Calu3 (cell line): ENCODE measurements at regions not wholly inside any gene's neighbourhood (a gene's known extent, or its start where the extent isn't known, plus 50 kb on each side); places are given as distances from the start of the nearest gene placed in this dataset.

Source experiments
- BruUV-seq: library from RNA; stranded (reverse); fragments of 400-500 nt; replicated peaks from 2 replicates; lab custom pipeline; 2021; lab: Mats Ljungman, UMichigan
- CTCF ChIA-PET: fragments of 300-600 bp; sonication (Branson Sonifier 250); formaldehyde crosslinking; loops from one replicate; lab custom pipeline; 2022; ENCODE audit warnings: antibody characterized with exemption; lab: Charles Lee
- DNase-seq: peaks from one replicate; pipeline ENCODE4 v3.0.0; 2022
- H3K27ac Mint-ChIP-seq: one replicate; pipeline ENCODE4 v1.8.0; 2022; ENCODE audit warnings: mixed read lengths; ENCODE audit not compliant: unreplicated experiment
- H3K27me3 Mint-ChIP-seq: one replicate; pipeline ENCODE4 v1.8.0; 2022; ENCODE audit warnings: mixed read lengths; ENCODE audit not compliant: unreplicated experiment
- H3K36me3 Mint-ChIP-seq: one replicate; pipeline ENCODE4 v1.8.0; 2022; ENCODE audit warnings: mild to moderate bottlenecking, moderate library complexity, mixed read lengths; ENCODE audit not compliant: insufficient read depth, unreplicated experiment
- H3K4me1 Mint-ChIP-seq: one replicate; pipeline ENCODE4 v1.8.0; 2022; ENCODE audit warnings: mild to moderate bottlenecking, low read depth, mixed read lengths; ENCODE audit not compliant: unreplicated experiment
- H3K4me3 Mint-ChIP-seq: one replicate; pipeline ENCODE4 v1.8.0; 2022; ENCODE audit warnings: mild to moderate bottlenecking, low read depth, moderate library complexity, mixed read lengths; ENCODE audit not compliant: unreplicated experiment
- H3K9me3 Mint-ChIP-seq: one replicate; pipeline ENCODE4 v1.8.0; 2022; ENCODE audit warnings: low read depth, mixed read lengths; ENCODE audit not compliant: unreplicated experiment
- CTCF ChIP-seq: fragments of 200-600 bp; IDR thresholded peaks from one replicate; pipeline ENCODE4 v1.8.0; 2022; ENCODE audit warnings: antibody characterized with exemption; ENCODE audit not compliant: unreplicated experiment
- intact Hi-C: fragments of 100-400 bp; cut with micrococcal nuclease; formaldehyde crosslinking; loops from one replicate; pipeline ENCODE4 v1.10.0; 2022; ENCODE audit not compliant: unreplicated experiment

GRCh38 chr3:18870642-18871041 is 277.7 kb upstream of the KCNH8 start:
- H3K36me3 Mint-ChIP-seq: no peaks in the 10 kb centered on the region
- BruUV-seq: no TSS peak
- no peak overlapping the region for H3K4me3 Mint-ChIP-seq
- H3K9me3 Mint-ChIP-seq: no peaks in the 10 kb centered on the region
- no peaks in the 10 kb centered on the region for H3K27me3 Mint-ChIP-seq
- no peak for DNase-seq
- H3K27ac Mint-ChIP-seq: no peak overlapping the region
- intact Hi-C loops: no loop called here
- CTCF ChIA-PET: no interaction called here
- no peak for TF ChIP-seq CTCF
- peaks cover 4% of the 10 kb centered on the region for H3K4me1 Mint-ChIP-seq

GRCh38 chr3:18870074-18870640 is 278.2 kb upstream of the KCNH8 start:
- no peak overlapping the region for H3K27ac Mint-ChIP-seq
- BruUV-seq: no TSS peak
- no peak overlapping the region for H3K4me3 Mint-ChIP-seq
- H3K27me3 Mint-ChIP-seq: no peaks in the 10 kb centered on the region
- no peaks in the 10 kb centered on the region for H3K36me3 Mint-ChIP-seq
- CTCF ChIA-PET: no interaction called here
- H3K4me1 Mint-ChIP-seq: peaks cover 7% of the 10 kb centered on the region
- no peak for DNase-seq
- intact Hi-C loops: no loop called here
- H3K9me3 Mint-ChIP-seq: no peaks in the 10 kb centered on the region
- no peak for TF ChIP-seq CTCF

GRCh38 chr3:18868911-18869689 is 279.2 kb upstream of the KCNH8 start:
- CTCF ChIA-PET: no interaction called here
- BruUV-seq: no TSS peak

GRCh38 chr3:18866899-18867298 is 281.4 kb upstream of the KCNH8 start:
- Mint-ChIP-seq H3K27me3 (no peaks in the 10 kb centered on the region), H3K4me3 (no peak overlapping the region)
- no TSS peak for BruUV-seq

More at GRCh38 chr3:18868911-18869689, 279.2 kb upstream of the KCNH8 start:
- H3K27ac Mint-ChIP-seq: no peak overlapping the region
- TF ChIP-seq CTCF: no peak
- H3K27me3 Mint-ChIP-seq: no peaks in the 10 kb centered on the region
- intact Hi-C loops: no loop called here
- no peak for DNase-seq
- H3K36me3 Mint-ChIP-seq: no peaks in the 10 kb centered on the region
- H3K4me1 Mint-ChIP-seq: peaks cover 7% of the 10 kb centered on the region
- no peaks in the 10 kb centered on the region for H3K9me3 Mint-ChIP-seq
- no peak overlapping the region for H3K4me3 Mint-ChIP-seq

More at GRCh38 chr3:18866899-18867298, 281.4 kb upstream of the KCNH8 start:
- Mint-ChIP-seq H3K36me3 (no peaks in the 10 kb centered on the region), H3K4me1 (peaks cover 7% of the 10 kb centered on the region), H3K27ac (no peak overlapping the region), H3K9me3 (peaks cover 2% of the 10 kb centered on the region)
- intact Hi-C loops: no loop called here
- CTCF ChIA-PET: no interaction called here
- TF ChIP-seq CTCF: no peak
- DNase-seq: no peak
